MM.1S (cell line): ENCODE measurements at regions not wholly inside any gene's neighbourhood (a gene's known extent, or its start where the extent isn't known, plus 50 kb on each side); places are given as distances from the start of the nearest gene placed in this dataset.

Experiments used
- EZH2phosphoT487 ChIP-seq: fragments of 300-600 bp; sonication (generic); IDR thresholded peaks from 2 replicates; pipeline ENCODE4 v1.6.1; 2018; ENCODE audit warnings: antibody characterized with exemption, low read length
- TF ChIP-seq, protein P1 (sequence below): fragments of 300-600 bp; sonication (generic); IDR thresholded peaks from 2 replicates; pipeline ENCODE4 v1.5.1; 2016; ENCODE audit warnings: antibody characterized with exemption, low read length, mixed read lengths

DNA sequence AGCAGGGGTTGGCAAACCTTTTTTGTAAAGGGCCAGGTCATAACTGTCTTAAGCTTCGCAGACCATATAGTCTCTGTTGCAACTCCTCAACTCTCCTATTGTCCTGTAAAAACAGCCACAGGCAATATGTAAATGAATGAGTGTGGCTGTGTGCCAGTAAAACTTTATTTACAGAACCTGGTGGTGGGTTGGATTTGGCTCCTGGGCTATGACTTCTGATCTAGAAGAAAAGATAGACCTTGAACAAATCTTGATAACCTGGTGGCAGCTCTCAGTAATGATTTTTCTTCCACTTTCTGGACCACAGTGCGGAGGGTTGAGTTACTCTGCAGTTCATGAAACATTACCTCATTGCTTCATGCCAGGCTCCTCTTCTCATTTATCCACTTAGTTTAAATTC, 139.3 kb downstream of the MYCN start:
- TF ChIP-seq, protein P1, sequence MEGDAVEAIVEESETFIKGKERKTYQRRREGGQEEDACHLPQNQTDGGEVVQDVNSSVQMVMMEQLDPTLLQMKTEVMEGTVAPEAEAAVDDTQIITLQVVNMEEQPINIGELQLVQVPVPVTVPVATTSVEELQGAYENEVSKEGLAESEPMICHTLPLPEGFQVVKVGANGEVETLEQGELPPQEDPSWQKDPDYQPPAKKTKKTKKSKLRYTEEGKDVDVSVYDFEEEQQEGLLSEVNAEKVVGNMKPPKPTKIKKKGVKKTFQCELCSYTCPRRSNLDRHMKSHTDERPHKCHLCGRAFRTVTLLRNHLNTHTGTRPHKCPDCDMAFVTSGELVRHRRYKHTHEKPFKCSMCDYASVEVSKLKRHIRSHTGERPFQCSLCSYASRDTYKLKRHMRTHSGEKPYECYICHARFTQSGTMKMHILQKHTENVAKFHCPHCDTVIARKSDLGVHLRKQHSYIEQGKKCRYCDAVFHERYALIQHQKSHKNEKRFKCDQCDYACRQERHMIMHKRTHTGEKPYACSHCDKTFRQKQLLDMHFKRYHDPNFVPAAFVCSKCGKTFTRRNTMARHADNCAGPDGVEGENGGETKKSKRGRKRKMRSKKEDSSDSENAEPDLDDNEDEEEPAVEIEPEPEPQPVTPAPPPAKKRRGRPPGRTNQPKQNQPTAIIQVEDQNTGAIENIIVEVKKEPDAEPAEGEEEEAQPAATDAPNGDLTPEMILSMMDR = no peak
- no peak for TF ChIP-seq EZH2phosphoT487
